ENCODE measurements at regions not wholly inside any gene's neighbourhood (a gene's known extent, or its start where the extent isn't known, plus 50 kb on each side); places are given as distances from the start of the nearest gene placed in this dataset.

DNA sequence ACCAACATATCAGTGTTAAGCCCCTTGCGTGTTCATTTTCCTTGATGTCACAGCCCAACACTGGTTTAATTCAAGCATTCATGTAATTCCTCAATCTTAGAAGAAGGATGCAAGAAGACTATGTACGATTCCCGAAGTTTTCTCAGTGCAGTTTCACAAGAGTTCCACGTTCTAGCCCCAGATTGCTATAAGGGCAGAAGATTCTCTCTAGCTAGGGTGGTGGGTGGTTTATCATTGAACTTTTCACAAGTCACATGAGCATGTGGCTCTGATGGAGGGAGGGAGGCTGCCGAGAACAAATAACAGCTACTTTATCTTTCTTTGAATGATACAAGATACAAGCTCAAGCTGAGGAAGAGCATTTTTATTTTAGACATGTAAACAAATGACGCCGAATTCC, 71.9 kb upstream of the NHSL1 start:
- Histone ChIP-seq H3K27me3 (ENCODE audit: insufficient read depth, low read length) (peaks cover 33% of the 10 kb centered on the region), H3K9me3 (ENCODE audit: low read depth, low read length) (no peaks in the 10 kb centered on the region), H3K4me3 (ENCODE audit: low read length) (no peak overlapping the region), H3K4me1 (ENCODE audit: insufficient read depth, low read length) (peaks cover 6% of the 10 kb centered on the region)

DNA sequence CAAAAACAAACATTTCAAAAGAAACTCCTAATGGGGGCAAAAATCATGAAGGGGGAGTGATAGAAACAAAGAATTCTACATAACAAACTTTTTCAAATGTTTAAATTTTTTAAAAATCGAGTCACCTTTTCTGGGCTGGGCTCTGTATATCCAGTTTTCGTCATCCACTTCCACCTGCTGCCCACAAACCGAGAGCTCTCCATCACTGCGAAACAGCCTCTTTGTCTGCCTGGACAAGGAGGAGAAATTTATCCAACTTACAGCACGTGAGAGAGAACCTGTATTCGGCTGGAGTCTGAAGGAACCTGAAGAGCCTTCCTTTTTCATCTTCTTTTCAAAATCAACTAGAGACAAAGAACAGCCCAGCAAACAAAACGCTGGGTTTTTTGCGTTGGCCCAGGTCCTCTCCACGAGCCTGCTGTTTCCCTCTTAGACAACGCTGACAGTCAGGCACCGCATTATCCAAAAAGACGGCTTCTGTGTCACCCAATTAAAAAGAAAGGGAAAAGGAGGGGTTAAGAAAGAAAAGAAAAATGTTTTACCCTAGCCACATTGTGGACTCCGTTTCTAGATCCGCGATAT, 72.4 kb upstream of the NHSL1 start:
- Histone ChIP-seq H3K27me3 (ENCODE audit: insufficient read depth, low read length) (peaks cover 33% of the 10 kb centered on the region), H3K4me3 (ENCODE audit: low read length) (no peak overlapping the region), H3K9me3 (ENCODE audit: low read depth, low read length) (no peaks in the 10 kb centered on the region), H3K4me1 (ENCODE audit: insufficient read depth, low read length) (peaks cover 6% of the 10 kb centered on the region)

DNA sequence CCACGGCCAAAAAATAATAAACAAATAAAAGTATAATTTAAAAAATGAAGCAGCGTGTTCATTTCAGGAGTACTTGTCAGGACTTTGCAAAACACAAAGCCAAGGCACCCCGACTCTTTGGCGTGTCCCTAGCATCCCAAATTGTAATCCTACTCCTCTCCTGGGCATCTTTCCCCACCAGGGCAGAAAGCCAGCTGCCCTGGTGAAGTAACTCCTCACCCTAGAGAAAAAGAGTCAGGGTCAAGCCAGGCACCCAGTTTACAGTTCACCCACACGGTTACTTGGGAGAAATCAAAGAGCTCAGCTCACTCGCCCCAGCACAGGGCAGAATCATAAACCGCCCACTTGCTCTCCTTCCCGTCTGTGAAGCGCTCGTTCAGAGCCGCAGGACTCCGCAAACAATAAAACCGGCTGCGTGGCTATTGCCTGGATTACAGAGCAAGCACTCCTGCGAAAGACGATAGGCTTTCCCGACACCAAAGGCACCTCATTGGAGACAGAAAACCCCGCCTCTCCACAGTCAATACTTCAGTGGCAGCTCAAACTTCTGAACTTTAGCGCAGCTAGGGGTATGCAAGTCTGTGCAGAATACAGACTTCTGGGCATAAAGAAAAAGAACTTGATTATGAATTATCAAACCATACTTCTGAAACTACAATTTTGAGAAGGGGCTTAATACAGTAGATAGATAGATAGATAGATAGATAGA, 73.0 kb upstream of the NHSL1 start:
- Histone ChIP-seq H3K4me1 (ENCODE audit: insufficient read depth, low read length) (peaks cover 6% of the 10 kb centered on the region), H3K27me3 (ENCODE audit: insufficient read depth, low read length) (peaks cover 33% of the 10 kb centered on the region), H3K9me3 (ENCODE audit: low read depth, low read length) (no peaks in the 10 kb centered on the region), H3K4me3 (ENCODE audit: low read length) (no peak overlapping the region)

DNA sequence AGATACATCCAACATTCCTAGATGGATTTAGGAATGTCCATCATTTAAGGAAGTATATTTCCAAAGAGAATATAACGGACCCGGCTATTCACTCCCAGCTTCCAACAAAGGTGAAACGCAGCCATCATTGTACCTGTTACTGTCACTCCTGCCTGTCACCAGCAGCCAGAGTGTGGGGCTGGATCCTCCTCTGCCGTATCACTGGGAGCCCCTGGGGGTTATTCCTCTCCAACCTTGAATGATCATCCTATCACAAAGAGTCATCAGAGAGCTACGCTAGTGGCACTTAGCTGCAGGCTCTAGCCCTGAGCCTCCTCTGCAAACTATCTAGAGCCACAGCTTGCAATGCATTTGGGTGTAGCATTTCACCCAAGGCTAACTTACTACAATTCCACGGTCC, 73.6 kb upstream of the NHSL1 start:
- Histone ChIP-seq H3K27me3 (ENCODE audit: insufficient read depth, low read length) (peaks cover 33% of the 10 kb centered on the region), H3K4me3 (ENCODE audit: low read length) (no peak overlapping the region), H3K4me1 (ENCODE audit: insufficient read depth, low read length) (peaks cover 6% of the 10 kb centered on the region), H3K9me3 (ENCODE audit: low read depth, low read length) (no peaks in the 10 kb centered on the region)

DNA sequence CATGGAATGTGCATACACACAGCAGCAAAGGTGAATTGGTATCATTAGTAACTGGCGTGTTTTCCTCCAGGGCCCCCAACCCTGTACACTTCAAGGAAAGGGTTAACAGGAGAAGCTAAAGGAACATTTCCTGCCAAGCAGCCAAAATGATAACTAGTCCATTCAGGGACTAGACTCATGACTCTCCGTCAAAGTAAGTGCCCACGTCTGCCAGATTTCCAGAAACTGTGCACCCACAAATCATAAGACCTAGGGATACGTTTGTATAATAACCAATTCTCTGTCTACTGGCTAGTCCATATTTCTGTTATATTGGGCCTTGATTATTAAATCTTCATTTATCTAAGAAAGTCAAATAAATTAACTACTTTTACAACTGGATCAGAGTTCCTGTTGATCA, 76.0 kb upstream of the NHSL1 start:
- Histone ChIP-seq H3K27me3 (ENCODE audit: insufficient read depth, low read length) (peaks cover 26% of the 10 kb centered on the region), H3K9me3 (ENCODE audit: low read depth, low read length) (no peaks in the 10 kb centered on the region), H3K4me3 (ENCODE audit: low read length) (no peak overlapping the region), H3K4me1 (ENCODE audit: insufficient read depth, low read length) (peaks cover 6% of the 10 kb centered on the region)

DNA sequence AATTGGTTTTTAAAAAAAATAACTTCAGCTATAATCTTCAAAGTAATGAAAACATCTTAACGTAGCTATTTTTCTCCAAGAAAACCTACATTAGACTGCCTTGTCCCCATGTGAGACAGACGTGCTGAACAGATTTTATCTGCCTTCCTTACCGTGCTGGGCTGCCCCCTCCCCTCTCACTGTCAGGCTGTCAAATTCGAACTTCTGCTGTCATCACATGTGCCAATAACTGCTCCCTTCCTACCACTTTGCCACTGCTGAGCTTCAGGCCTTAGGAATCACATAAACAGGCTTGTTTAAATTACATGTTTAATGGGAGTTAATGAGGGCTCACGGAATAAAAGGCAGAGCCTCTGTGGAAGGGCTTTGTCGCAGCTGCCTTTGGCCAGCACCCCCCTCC, 77.0 kb upstream of the NHSL1 start:
- Histone ChIP-seq H3K4me3 (ENCODE audit: low read length) (no peak overlapping the region), H3K9me3 (ENCODE audit: low read depth, low read length) (no peaks in the 10 kb centered on the region), H3K27me3 (ENCODE audit: insufficient read depth, low read length) (peaks cover 15% of the 10 kb centered on the region), H3K4me1 (ENCODE audit: insufficient read depth, low read length) (peaks cover 6% of the 10 kb centered on the region)

DNA sequence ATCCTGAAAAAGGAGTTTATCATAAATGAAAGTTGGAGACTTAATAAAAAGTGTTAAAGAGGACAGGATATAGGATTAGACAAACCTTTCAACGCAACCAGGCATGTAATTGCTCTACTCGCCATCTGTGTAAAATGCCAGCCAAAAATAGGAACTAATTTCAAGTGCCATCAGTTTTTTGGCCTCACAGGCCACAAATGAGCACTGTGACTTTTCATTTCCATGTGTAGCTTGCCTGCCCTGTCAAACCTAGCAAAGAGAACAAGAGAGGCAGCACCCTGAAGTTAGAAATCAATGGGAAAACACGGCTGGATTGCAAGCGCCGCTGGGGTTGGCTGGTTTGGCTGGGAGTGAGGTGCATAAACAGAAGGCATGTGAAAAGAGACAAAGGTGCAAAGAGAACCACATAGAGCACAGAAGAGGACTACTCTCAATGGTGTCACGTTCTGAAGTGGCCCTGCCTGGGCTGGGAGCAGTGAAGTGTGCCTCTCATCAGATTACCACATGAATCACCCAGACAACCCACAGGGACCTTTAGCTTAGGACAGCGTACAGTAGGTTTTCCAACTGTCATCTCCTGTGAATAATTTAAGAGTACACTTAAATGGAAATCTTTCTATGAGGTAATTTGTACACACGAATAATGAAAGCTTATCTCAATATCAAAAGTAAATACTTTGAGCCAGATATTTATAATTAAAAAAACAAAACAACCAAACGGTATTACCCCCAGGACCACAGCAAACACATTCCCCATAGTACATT, 78.0 kb upstream of the NHSL1 start:
- H3K9me3 ChIP-seq (ENCODE audit: low read depth, low read length), result no peaks in the 10 kb centered on the region
- peaks cover 5% of the 10 kb centered on the region for H3K27me3 ChIP-seq (ENCODE audit: insufficient read depth, low read length)
- H3K4me1 ChIP-seq (ENCODE audit: insufficient read depth, low read length), result peaks cover under 1% of the 10 kb centered on the region
- H3K4me3 ChIP-seq (ENCODE audit: low read length), result no peak overlapping the region

DNA sequence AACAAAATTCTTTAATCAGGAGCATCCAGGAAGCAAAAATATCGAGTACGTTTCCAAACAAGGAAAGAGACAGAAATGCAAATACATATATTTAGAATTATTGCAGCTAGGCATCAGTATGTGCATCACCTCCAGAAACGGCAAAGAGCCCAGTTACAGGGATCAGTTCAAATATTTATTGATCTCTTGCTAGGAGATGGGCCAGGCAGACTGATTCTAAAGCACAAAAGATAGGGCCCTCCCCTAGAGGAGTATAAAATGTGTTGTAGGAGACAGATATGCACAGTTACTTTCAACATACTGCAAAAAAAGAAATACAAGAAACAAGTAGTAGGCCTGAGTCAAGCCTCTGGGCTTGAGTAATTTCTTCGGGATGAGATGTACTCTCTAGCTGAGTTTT, 80.7 kb upstream of the NHSL1 start:
- Histone ChIP-seq H3K9me3 (ENCODE audit: low read depth, low read length) (no peaks in the 10 kb centered on the region), H3K4me1 (ENCODE audit: insufficient read depth, low read length) (no peaks in the 10 kb centered on the region), H3K27me3 (ENCODE audit: insufficient read depth, low read length) (no peaks in the 10 kb centered on the region), H3K4me3 (ENCODE audit: low read length) (no peak overlapping the region)

DNA sequence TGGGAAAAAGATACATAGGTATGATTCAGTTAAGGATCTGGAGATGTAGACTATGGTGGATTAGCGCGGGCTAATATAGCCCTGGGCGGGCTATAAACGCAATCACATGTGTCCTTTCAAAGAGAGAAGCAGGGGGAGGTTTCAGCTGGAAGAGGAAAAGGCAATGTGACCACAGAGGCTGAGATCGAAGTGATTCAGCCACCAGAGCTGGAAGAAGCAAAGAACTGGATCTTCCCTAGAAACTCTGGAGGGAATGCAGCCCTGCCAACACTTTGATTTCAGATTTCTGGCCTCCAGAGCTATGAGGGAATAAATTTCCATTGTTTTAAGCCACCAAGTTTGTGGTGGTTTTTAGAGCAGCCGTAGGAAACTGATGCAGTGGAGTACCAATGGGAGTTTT, 81.5 kb upstream of the NHSL1 start:
- no peaks in the 10 kb centered on the region for H3K9me3 ChIP-seq (ENCODE audit: low read depth, low read length)
- H3K27me3 ChIP-seq (ENCODE audit: insufficient read depth, low read length), result no peaks in the 10 kb centered on the region
- H3K4me3 ChIP-seq (ENCODE audit: low read length), result no peak overlapping the region
- H3K4me1 ChIP-seq (ENCODE audit: insufficient read depth, low read length), result no peaks in the 10 kb centered on the region

DNA sequence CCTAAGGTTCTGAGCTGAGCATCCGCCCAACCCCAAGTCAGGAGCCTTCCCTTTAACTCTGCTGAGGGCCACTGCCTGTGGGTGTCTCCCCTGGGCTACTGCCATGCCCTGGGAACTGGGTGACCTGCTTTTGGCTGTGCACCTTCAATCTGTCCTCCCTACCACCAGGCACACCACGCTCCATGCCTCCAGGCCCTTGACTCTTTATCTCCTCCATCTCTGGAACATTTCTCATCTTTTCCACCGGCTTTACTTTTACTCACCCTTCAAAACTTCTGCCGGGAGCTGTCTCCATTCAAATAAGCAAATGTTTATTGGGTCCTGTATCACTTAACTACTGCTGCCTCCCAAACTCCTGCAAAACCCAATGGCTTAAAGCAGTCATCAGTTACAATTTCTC, 83.3 kb upstream of the NHSL1 start:
- H3K4me1 ChIP-seq (ENCODE audit: insufficient read depth, low read length), result no peaks in the 10 kb centered on the region
- no peak overlapping the region for H3K4me3 ChIP-seq (ENCODE audit: low read length)
- H3K27me3 ChIP-seq (ENCODE audit: insufficient read depth, low read length), result no peaks in the 10 kb centered on the region
- H3K9me3 ChIP-seq (ENCODE audit: low read depth, low read length), result no peaks in the 10 kb centered on the region

DNA sequence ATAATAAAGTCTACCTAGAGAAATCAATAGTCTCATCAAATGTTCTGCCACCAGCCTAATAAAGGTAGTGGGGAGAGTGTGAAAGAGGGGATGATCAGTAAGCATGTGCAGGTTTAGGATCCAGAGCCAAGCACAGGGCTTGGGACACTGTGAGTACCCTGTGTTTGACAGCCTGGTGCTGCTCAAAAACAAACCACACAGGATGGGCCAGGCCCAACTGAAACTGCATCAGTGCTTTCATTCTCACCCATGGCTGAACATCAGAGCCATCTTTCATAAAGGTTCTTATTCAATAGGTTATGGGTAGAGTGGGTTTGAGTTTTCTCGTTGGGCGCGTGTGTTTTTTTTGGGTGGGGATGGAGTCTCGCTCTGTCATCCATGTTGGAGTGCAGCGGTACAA, 87.3 kb upstream of the NHSL1 start:
- Histone ChIP-seq H3K4me3 (ENCODE audit: low read length) (no peak overlapping the region), H3K4me1 (ENCODE audit: insufficient read depth, low read length) (peaks cover 4% of the 10 kb centered on the region)

DNA sequence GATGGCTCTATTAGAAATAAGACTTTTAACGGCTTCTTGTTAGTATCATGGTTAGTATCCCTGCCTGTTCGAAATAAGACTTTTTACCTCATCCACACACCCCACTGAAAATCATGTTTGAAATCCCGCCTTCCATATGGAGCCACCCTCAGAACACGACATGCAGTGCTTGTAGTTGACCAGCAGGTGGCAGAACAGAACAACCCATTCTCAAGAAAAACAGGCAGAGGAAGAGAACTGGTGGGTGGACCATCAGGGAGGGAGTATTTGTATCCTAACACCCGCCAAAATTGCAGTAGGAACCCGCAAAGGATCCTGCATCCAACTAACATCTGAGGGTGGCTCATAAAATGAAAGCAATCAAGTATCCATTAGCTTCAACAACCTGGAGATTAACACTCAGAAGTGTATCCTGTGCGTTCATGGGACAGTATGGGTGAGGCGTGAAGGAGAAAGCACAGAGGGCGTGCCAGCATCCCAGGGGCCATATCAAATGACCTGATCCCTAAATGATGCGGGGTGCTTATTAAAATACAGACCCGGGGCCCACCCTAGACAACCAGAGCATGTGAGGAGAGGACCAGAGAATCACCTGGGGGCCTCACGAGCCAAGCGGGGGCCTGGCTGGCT, 89.6 kb upstream of the NHSL1 start:
- Histone ChIP-seq H3K4me3 (ENCODE audit: low read length) (no peak overlapping the region), H3K4me1 (ENCODE audit: insufficient read depth, low read length) (peaks cover 15% of the 10 kb centered on the region), H3K27me3 (ENCODE audit: insufficient read depth, low read length) (no peaks in the 10 kb centered on the region), H3K9me3 (ENCODE audit: low read depth, low read length) (no peaks in the 10 kb centered on the region)

More for the DNA sequence above, 87.3 kb upstream of the NHSL1 start:
- no peaks in the 10 kb centered on the region for H3K27me3 ChIP-seq (ENCODE audit: insufficient read depth, low read length)
- no peaks in the 10 kb centered on the region for H3K9me3 ChIP-seq (ENCODE audit: low read depth, low read length)

DNA sequence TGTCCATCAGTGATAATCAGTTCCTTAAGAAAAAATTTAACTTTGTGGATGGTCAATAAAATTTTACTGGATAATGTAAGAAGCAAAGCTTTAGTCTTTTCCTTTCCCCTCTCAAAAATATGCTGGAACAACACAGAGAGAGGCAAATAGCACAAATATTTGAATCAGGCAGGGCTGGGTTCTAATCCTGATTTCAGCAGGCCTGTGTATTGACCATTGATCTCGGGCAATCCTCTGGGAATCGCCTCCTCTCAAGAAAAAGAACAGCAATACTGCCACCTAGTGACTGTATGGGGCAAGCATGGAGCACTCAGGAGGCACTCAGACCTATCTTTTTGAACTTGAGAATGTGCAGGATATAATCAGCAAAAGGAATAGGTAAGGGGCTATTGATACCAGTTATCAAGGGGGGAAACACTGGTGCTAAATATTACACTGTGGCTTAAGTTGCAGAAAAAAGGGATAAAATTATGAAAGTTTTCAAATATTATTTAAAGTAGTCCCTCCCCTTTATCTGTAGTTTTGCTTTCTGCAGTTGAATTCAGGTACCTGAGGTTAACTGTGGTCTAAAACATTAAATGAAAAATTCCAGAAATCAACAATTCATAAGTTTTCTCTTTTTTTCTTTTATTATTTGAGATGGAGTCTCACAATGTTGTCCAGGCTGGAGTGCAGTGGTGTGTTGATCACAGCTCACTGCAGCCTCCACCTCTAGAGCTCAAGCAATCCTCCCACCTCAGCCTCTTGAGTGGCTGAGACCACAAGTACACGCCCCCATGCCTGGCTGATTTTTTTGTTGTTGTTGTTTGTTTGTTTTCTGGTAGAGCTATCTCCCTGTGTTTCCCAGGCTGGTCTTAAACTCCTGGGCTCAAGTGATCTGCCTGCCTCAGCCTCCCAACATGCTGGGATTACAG, 91.8 kb upstream of the NHSL1 start:
- H3K9me3 ChIP-seq (ENCODE audit: low read depth, low read length), result no peaks in the 10 kb centered on the region
- H3K4me3 ChIP-seq (ENCODE audit: low read length), result no peak overlapping the region
- no peaks in the 10 kb centered on the region for H3K27me3 ChIP-seq (ENCODE audit: insufficient read depth, low read length)
- H3K4me1 ChIP-seq (ENCODE audit: insufficient read depth, low read length), result peaks cover 15% of the 10 kb centered on the region

DNA sequence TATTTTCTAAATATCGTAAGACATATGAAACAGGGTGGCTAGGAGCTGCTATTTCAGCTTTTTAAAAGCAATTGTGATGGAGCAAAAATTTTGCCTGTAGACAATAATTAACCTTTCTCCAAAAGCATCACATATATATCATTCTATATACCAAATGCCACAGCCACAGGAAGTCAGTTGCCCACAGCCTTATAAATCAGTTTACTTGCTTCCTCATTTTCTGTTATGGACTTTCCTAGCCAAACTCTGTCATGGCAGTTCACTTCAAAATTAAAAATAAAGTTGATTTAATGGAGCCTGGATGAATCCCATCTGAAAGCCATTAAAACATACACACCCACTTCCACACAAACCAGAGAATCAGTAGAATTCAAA, 93.4 kb upstream of the NHSL1 start:
- Histone ChIP-seq H3K27me3 (ENCODE audit: insufficient read depth, low read length) (no peaks in the 10 kb centered on the region), H3K9me3 (ENCODE audit: low read depth, low read length) (no peaks in the 10 kb centered on the region), H3K4me3 (ENCODE audit: low read length) (no peak overlapping the region), H3K4me1 (ENCODE audit: insufficient read depth, low read length) (peaks cover 15% of the 10 kb centered on the region)
